GM23338 (cell line): ENCODE measurements at regions not wholly inside any gene's neighbourhood (a gene's known extent, or its start where the extent isn't known, plus 50 kb on each side); places are given as distances from the start of the nearest gene placed in this dataset.

Experiments
- ATAC-seq: fragments of 200-7000 bp; cut with Tn5 transposase; 3 replicates; pipeline ENCODE4 v1.9.1; 2020
- DNase-seq: peaks from one replicate; pipeline ENCODE4 v3.0.0-alpha.2; 2015; ENCODE audit warnings: low spot score
- H2AFZ ChIP-seq: fragments of 200-600 bp; sonication (generic); 2 replicates; pipeline ENCODE4 v1.8.0; 2016; ENCODE audit warnings: antibody characterized with exemption, mild to moderate bottlenecking, moderate library complexity
- H3F3A ChIP-seq: fragments of 200-600 bp; sonication (generic); replicated peaks from 2 replicates; pipeline ENCODE4 v1.8.0; 2017; ENCODE audit warnings: antibody characterized with exemption, mixed run types, low read depth
- H3K27ac ChIP-seq: fragments of 200-600 bp; sonication (generic); 2 replicates; pipeline ENCODE4 v1.6.1; 2016; ENCODE audit warnings: low read depth
- H3K27me3 ChIP-seq: fragments of 200-600 bp; sonication (generic); 2 replicates; pipeline ENCODE4 v1.8.0; 2016; ENCODE audit warnings: mild to moderate bottlenecking, mixed run types, moderate library complexity; ENCODE audit not compliant: insufficient read depth
- H3K36me3 ChIP-seq: fragments of 200-600 bp; sonication (generic); 2 replicates; pipeline ENCODE4 v1.8.0; 2016; ENCODE audit warnings: mild to moderate bottlenecking; ENCODE audit not compliant: insufficient read depth
- H3K4me1 ChIP-seq: fragments of 200-600 bp; sonication (generic); 2 replicates; pipeline ENCODE4 v1.8.0; 2016; ENCODE audit warnings: mild to moderate bottlenecking, moderate library complexity; ENCODE audit not compliant: insufficient read depth
- H3K4me2 ChIP-seq: fragments of 200-600 bp; sonication (generic); 2 replicates; pipeline ENCODE4 v1.7.1; 2017; ENCODE audit warnings: mixed run types
- H3K4me3 ChIP-seq: fragments of 200-600 bp; sonication (generic); 2 replicates; pipeline ENCODE4 v1.6.1; 2016; ENCODE audit warnings: mixed run types
- H3K79me2 ChIP-seq: fragments of 200-600 bp; sonication (generic); replicated peaks from 2 replicates; pipeline ENCODE4 v1.8.0; 2017; ENCODE audit warnings: mild to moderate bottlenecking; ENCODE audit not compliant: insufficient read depth
- H3K9me2 ChIP-seq: fragments of 200-600 bp; sonication (generic); 2 replicates; pipeline ENCODE4 v1.8.0; 2017; ENCODE audit not compliant: insufficient read depth
- H4K20me1 ChIP-seq: fragments of 200-600 bp; sonication (generic); replicated peaks from 2 replicates; pipeline ENCODE4 v1.8.0; 2017; ENCODE audit warnings: mild to moderate bottlenecking; ENCODE audit not compliant: insufficient read depth
- H3K27ac Mint-ChIP-seq: 2 replicates; pipeline ENCODE4 v1.8.0; 2020; ENCODE audit warnings: inconsistent platforms, mild to moderate bottlenecking, moderate library complexity, mixed read lengths
- H3K27me3 Mint-ChIP-seq: 3 replicates; pipeline ENCODE4 v1.8.0; 2022; ENCODE audit warnings: low read depth, mild to moderate bottlenecking, moderate library complexity, mixed read lengths, inconsistent platforms; ENCODE audit not compliant: insufficient read depth, poor library complexity
- H3K36me3 Mint-ChIP-seq: 3 replicates; pipeline ENCODE4 v1.8.0; 2021; ENCODE audit warnings: low read depth, mild to moderate bottlenecking, inconsistent platforms, moderate library complexity, mixed read lengths
- H3K4me1 Mint-ChIP-seq: 3 replicates; pipeline ENCODE4 v1.8.0; 2020; ENCODE audit warnings: mild to moderate bottlenecking, inconsistent platforms, mixed read lengths
- H3K4me3 Mint-ChIP-seq: 3 replicates; pipeline ENCODE4 v1.8.0; 2021; ENCODE audit warnings: moderate library complexity, mild to moderate bottlenecking, inconsistent platforms, mixed read lengths
- H3K9me3 Mint-ChIP-seq: 3 replicates; pipeline ENCODE4 v1.8.0; 2020; ENCODE audit warnings: moderate library complexity, mild to moderate bottlenecking, inconsistent platforms, mixed read lengths
- CTCF ChIP-seq, 2 experiments: fragments of 200-600 bp in 1 of 2; sonication (generic) in 1 of 2; conservative IDR thresholded peaks; 2 replicates each; pipeline versions ENCODE4 v1.5.1 to v1.6.1; 2016 to 2017; ENCODE audit warnings: antibody characterized with exemption in 2 of 2, low read depth in 2 of 2, mild to moderate bottlenecking in 2 of 2, moderate library complexity in 1 of 2
- ETS1 ChIP-seq: IDR thresholded peaks from 2 replicates; pipeline ENCODE4 v1.6.1; 2016; ENCODE audit warnings: antibody characterized with exemption
- EZH2 ChIP-seq: fragments of 200-600 bp; sonication (generic); IDR thresholded peaks from one replicate; pipeline ENCODE4 v1.8.0; 2017; ENCODE audit warnings: antibody characterized with exemption, mild to moderate bottlenecking, low read depth; ENCODE audit not compliant: unreplicated experiment
- EZH2phosphoT487 ChIP-seq: fragments of 200-600 bp; sonication (generic); IDR thresholded peaks from one replicate; pipeline ENCODE4 v1.8.1; 2018; ENCODE audit warnings: antibody characterized with exemption; ENCODE audit not compliant: unreplicated experiment
- JUNB ChIP-seq: IDR thresholded peaks from one replicate; pipeline ENCODE4 v1.6.1; 2016; ENCODE audit warnings: antibody characterized with exemption; ENCODE audit not compliant: unreplicated experiment
- NANOG ChIP-seq: IDR thresholded peaks from 2 replicates; pipeline ENCODE4 v1.6.1; 2016; ENCODE audit warnings: antibody characterized with exemption, borderline replicate concordance
- ZNF462 ChIP-seq: fragments of 250-450 bp; sonication (Bioruptor Pico); IDR thresholded peaks from 2 replicates; pipeline ENCODE4 v1.5.0; 2020; ENCODE audit warnings: mild to moderate bottlenecking, moderate library complexity

GRCh38 chr7:81449105-81449504 is 320.7 kb downstream of the HGF start (continued):
- TF ChIP-seq ETS1, result no peak
- no peak for TF ChIP-seq EZH2phosphoT487

- Histone ChIP-seq H3K4me1 (no peaks in the 10 kb centered on the region), H3K36me3 (no peaks in the 10 kb centered on the region), H3K79me2 (no peaks in the 10 kb centered on the region), H3K27ac (no peak overlapping the region), H3K9me2 (no peaks in the 10 kb centered on the region), H2AFZ (no peak overlapping the region), H3K4me3 (no peak overlapping the region), H3K27me3 (no peaks in the 10 kb centered on the region), H4K20me1 (no peaks in the 10 kb centered on the region), H3F3A (no peaks in the 10 kb centered on the region), H3K4me2 (no peak overlapping the region)
- Mint-ChIP-seq H3K9me3 (no peaks in the 10 kb centered on the region), H3K27ac (no peak overlapping the region), H3K36me3 (no peaks in the 10 kb centered on the region), H3K27me3 (no peaks in the 10 kb centered on the region), H3K4me3 (no peak overlapping the region), H3K4me1 (no peaks in the 10 kb centered on the region)
- TF ChIP-seq CTCF (conservative IDR thresholded peaks at IDR 0.05; ENCODE audit: low read depth in 2 of 2) (peak; percentile 61 to 85), EZH2 (no peak)
- ATAC-seq, result peak; percentile 95
- DNase-seq, result peak; percentile 74
Observed at GRCh38 chr7:81447351-81447952, 322.4 kb downstream of the HGF start.

GRCh38 chr7:81446212-81446611 is 323.6 kb downstream of the HGF start:
- H3K4me1 ChIP-seq, result no peaks in the 10 kb centered on the region
- TF ChIP-seq JUNB (no peak), ZNF462 (no peak), NANOG (no peak)
- no peak overlapping the region for H3K27ac ChIP-seq
- H3K9me2 ChIP-seq, result no peaks in the 10 kb centered on the region
- no peak overlapping the region for H3K4me3 ChIP-seq
- DNase-seq, result no peak
- no peaks in the 10 kb centered on the region for H3K36me3 Mint-ChIP-seq
- no peaks in the 10 kb centered on the region for H3K79me2 ChIP-seq
- no peaks in the 10 kb centered on the region for H3F3A ChIP-seq
- H4K20me1 ChIP-seq, result no peaks in the 10 kb centered on the region
- H3K36me3 ChIP-seq, result no peaks in the 10 kb centered on the region
- H2AFZ ChIP-seq, result no peak overlapping the region
- H3K27ac Mint-ChIP-seq, result no peak overlapping the region
- no peaks in the 10 kb centered on the region for H3K4me1 Mint-ChIP-seq
- no peaks in the 10 kb centered on the region for H3K27me3 ChIP-seq
- H3K27me3 Mint-ChIP-seq, result no peaks in the 10 kb centered on the region
- ATAC-seq, result no peak
- H3K9me3 Mint-ChIP-seq, result no peaks in the 10 kb centered on the region
- no peak overlapping the region for H3K4me3 Mint-ChIP-seq
- H3K4me2 ChIP-seq, result no peak overlapping the region
